T-helper 2 cell treated with Interferon-gamma antibody and Interleukin-4, amounts not matched to agents 5 μg/mL and 100 μg/mL, for 36 hours (primary cell): ENCODE measurements at regions not wholly inside any gene's neighbourhood (a gene's known extent, or its start where the extent isn't known, plus 50 kb on each side); places are given as distances from the start of the nearest gene placed in this dataset.

Source experiments
- DNase-seq: peaks from one replicate; pipeline ENCODE4 v3.0.0; 2021; ENCODE audit warnings: low spot score
- H3K27ac Mint-ChIP-seq: one replicate; pipeline ENCODE4 v1.8.0; 2021; ENCODE audit warnings: mild to moderate bottlenecking, mixed read lengths
- H3K27me3 Mint-ChIP-seq: one replicate; pipeline ENCODE4 v1.8.0; 2021; ENCODE audit warnings: low read depth, mixed read lengths
- H3K36me3 Mint-ChIP-seq: one replicate; pipeline ENCODE4 v1.8.0; 2021; ENCODE audit warnings: low read depth, mixed read lengths
- H3K4me1 Mint-ChIP-seq: one replicate; pipeline ENCODE4 v1.8.0; 2021; ENCODE audit warnings: low read depth, mixed read lengths
- H3K4me3 Mint-ChIP-seq: one replicate; pipeline ENCODE4 v1.8.0; 2022; ENCODE audit warnings: mild to moderate bottlenecking, moderate library complexity, mixed read lengths
- H3K9me3 Mint-ChIP-seq: one replicate; pipeline ENCODE4 v1.8.0; 2021; ENCODE audit warnings: mixed read lengths

DNA sequence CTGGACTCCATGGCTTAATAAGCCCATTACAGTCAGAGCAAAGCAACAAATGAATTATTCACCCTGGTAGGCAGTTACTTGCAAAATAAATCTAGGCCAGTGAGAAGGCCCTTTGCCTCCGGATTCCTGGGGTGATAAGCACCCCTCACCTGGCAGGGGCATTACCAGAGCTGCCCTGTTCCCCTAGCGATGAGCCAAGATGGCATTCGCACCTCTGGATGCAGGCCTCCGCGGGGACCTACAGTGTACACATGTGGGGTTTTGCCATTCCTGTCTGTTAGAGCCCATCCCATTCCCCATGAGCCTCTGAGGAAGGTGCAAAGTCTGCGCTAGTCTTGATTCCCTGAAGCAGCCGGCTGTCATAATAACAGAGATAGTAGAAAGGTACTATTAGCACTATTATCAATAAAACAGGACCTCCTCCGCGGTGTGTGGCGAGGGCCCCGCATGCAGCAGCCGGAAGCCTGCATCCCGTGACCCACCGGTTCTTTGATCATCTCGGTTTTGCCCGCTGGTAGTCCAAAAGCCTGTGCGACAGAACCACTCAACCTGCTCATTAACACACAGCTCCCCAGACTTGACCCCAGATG, 344.3 kb downstream of the BRD1 start:
- no peaks in the 10 kb centered on the region for H3K4me1 Mint-ChIP-seq
- DNase-seq: no peak
- H3K27me3 Mint-ChIP-seq: peaks cover 4% of the 10 kb centered on the region
- H3K4me3 Mint-ChIP-seq: no peak overlapping the region
- H3K9me3 Mint-ChIP-seq: no peaks in the 10 kb centered on the region
- no peaks in the 10 kb centered on the region for H3K36me3 Mint-ChIP-seq
- no peak overlapping the region for H3K27ac Mint-ChIP-seq

DNA sequence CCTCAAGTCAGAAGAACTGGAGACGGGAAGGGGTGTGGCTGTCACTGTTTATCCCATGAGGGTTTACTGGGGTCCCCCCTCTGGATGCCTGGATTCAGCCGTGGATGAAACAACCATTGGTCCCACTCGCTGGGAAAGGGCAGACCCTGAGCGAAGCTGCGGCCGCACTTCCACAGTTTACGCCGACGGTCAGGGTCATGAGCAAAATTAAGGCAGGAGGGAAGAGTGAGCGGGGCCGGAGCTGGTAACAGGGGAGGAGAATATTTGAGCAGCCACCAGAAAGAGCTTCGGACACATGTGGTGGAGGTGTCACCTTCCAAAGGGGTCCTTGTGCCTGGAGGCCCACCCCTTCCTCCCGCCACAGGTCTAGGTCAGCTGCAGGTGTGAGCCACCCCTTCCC, 344.9 kb downstream of the BRD1 start:
- Mint-ChIP-seq H3K36me3 (no peaks in the 10 kb centered on the region), H3K27me3 (peaks cover 4% of the 10 kb centered on the region), H3K4me3 (no peak overlapping the region), H3K4me1 (no peaks in the 10 kb centered on the region), H3K9me3 (no peaks in the 10 kb centered on the region), H3K27ac (no peak overlapping the region)
- DNase-seq: no peak

DNA sequence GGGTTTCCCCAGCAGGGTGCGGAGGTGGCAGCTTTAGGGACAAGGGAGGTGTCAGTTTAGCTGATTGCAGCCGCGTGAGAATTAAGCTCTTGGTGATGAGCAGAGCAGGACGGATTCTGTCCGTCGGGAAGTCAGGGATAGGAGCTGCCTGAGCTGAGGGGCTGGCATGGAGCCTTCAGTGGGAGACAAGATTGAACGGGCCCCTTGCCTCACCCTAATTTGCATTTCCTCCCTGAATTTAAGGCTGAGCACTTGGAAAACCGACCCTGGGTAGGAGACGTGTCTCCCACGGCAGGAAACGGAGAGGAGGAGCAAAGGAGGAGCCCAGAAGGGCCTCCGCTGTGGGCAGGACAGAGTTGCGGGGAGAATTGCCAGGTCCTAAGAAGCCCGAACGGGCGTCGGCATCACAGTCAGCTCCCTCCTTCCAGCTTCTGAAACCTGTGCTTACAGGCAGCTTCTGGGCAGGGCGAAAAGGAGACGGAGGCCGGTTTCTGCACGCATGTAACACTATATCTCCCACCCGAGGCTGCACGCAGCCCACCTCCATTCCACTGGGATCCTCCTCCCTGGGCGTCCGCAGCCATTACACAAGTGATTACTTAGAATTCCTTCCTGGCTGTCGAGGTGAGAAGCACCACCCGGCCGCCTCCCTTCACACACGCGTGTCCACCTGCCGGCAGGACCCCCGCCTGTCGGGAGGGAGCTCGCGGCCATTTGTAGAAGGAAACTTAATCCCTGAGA, 345.8 kb downstream of the BRD1 start:
- Mint-ChIP-seq H3K36me3 (peaks cover 1% of the 10 kb centered on the region), H3K9me3 (peaks cover 4% of the 10 kb centered on the region), H3K4me1 (no peaks in the 10 kb centered on the region), H3K27ac (no peak overlapping the region), H3K27me3 (peaks cover 4% of the 10 kb centered on the region), H3K4me3 (no peak overlapping the region)
- no peak for DNase-seq

DNA sequence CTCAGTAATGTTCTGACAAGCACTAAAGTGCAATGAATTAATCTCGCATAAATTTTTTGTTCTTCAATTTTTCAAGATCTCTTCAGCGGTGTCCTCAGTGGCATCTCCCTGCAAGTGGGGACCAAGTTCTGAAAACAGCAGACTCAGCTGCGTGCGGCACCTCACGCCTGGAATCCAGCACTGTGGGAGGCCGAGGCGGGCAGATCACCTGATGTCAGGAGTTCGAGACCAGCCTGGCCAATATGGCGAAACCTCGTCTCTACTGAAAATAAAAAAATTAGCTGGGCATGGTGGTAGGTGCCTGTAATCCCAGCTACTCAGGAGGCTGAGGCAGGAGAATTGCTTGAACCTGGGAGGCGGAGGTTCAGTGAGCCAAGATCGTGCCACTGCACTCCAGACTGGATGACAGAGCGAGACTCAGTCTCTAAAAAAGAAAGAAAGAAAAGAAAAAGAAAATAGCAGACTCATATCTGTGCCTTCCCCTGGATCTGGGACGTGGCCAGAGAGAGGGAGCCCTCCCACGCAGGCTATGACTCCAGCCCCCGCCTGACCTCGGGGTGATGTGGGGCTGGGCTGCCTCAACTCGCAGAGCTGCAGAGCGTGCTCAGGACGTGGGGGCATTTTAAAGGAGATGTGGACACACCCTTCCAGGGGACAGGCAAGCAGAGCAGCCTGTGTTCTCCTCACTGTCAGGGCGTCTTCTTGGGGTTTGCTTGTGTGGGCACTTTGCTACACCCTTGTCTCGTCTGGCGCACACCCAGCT, 346.6 kb downstream of the BRD1 start:
- Mint-ChIP-seq H3K27me3 (peaks cover 4% of the 10 kb centered on the region), H3K4me1 (no peaks in the 10 kb centered on the region), H3K36me3 (peaks cover 5% of the 10 kb centered on the region), H3K9me3 (peaks cover 11% of the 10 kb centered on the region), H3K4me3 (no peak overlapping the region), H3K27ac (no peak overlapping the region)
- DNase-seq: no peak

DNA sequence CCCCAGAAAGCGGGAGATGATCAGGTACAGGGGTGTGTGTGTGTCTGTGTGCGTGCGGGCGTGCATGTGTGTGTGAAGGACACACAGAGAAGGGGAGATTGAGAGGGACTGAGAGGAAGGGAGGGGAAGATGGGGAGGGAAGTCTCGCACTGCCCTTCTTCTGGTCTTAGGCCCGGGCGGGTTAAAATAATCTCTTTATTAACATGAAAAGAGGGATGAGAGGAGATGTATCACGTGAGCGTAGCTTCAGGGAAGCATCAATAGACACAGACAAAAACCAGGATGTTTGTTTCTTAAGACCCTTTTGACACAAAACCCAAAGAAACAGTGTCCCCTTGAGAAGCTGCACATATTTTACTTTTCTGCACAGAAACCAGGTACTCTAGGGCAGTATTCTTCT, 347.3 kb downstream of the BRD1 start:
- no peak overlapping the region for H3K27ac Mint-ChIP-seq

DNA sequence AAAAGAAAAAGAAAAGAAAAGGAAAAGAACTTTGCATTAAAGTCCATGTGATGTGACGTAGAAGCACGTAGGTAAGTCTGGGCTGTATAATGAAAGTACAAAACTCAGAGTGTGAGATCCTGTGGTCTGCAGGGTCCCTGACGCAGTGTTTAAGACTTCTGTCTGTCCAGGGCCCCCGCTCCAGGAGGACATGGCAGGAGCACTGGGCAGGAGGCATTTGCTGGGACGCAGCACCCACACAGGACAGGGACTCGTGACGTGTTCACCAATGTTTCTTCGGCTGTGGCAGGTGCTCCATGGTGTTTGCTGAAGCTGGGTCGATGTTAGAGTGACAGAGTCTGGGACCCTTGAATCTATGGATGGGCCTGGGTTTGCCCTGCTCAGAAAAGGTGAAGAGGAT, 348.1 kb downstream of the BRD1 start:
- no peak overlapping the region for H3K4me3 Mint-ChIP-seq
- peaks cover 4% of the 10 kb centered on the region for H3K27me3 Mint-ChIP-seq
- peaks cover 5% of the 10 kb centered on the region for H3K36me3 Mint-ChIP-seq
- no peak overlapping the region for H3K27ac Mint-ChIP-seq
- no peak for DNase-seq
- H3K9me3 Mint-ChIP-seq: peaks cover 12% of the 10 kb centered on the region
- no peaks in the 10 kb centered on the region for H3K4me1 Mint-ChIP-seq

More for the DNA sequence above, 347.3 kb downstream of the BRD1 start:
- Mint-ChIP-seq H3K4me3 (no peak overlapping the region), H3K4me1 (no peaks in the 10 kb centered on the region), H3K9me3 (peaks cover 12% of the 10 kb centered on the region), H3K27me3 (peaks cover 4% of the 10 kb centered on the region), H3K36me3 (peaks cover 5% of the 10 kb centered on the region)
- DNase-seq: no peak

DNA sequence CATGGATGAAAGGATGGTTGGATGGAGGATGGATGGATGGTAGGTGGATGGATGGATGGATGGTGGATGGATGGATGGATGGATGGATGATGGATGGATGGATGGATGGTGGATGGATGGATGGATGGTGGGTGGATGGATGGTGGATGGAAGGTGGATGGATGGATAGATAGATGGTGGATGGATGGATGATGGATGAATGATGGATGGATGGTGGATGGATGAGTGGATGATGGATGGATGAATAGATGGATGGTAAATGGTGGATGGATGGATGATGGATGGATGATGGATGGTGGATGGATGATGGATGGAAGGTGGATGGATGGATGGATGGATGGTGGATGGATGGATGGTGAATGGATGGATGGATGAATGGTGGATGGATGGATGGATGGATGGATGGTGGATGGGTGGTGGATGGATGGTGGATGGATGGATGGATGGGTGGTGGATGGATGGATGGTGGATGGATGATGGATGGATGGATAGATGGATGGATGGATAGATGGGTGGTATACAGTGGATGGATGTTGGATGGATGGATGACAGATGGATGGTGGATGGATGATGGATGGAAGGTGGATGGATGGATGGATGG, 350.8 kb downstream of the BRD1 start:
- no peak for DNase-seq
- H3K4me3 Mint-ChIP-seq: no peak overlapping the region
- H3K36me3 Mint-ChIP-seq: peaks cover 5% of the 10 kb centered on the region
- H3K27ac Mint-ChIP-seq: no peak overlapping the region
- H3K27me3 Mint-ChIP-seq: peaks cover 4% of the 10 kb centered on the region
- H3K9me3 Mint-ChIP-seq: peaks cover 12% of the 10 kb centered on the region
- H3K4me1 Mint-ChIP-seq: no peaks in the 10 kb centered on the region

DNA sequence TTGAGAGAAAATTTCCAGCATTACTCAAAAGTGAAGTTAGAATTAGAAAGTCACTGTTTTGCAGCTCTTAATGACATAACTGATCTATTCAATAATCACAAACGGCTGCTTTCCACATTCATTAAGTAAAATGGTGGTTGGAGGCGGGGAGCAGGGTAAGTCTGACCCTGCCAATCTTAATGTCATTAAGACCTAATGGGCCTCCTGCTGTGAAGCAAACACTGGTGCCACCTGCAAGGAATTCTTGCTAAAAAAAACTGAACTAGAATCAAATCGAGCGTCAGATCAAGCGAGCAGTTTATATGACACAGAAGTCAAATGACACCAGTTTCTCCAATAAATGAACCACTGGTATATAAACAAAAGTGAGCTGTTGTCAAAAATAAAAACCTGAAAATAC, 351.5 kb downstream of the BRD1 start:
- H3K27me3 Mint-ChIP-seq: no peaks in the 10 kb centered on the region
- no peak overlapping the region for H3K27ac Mint-ChIP-seq
- H3K9me3 Mint-ChIP-seq: peaks cover 12% of the 10 kb centered on the region
- no peak overlapping the region for H3K4me3 Mint-ChIP-seq
- no peaks in the 10 kb centered on the region for H3K4me1 Mint-ChIP-seq
- H3K36me3 Mint-ChIP-seq: peaks cover 5% of the 10 kb centered on the region
- no peak for DNase-seq

DNA sequence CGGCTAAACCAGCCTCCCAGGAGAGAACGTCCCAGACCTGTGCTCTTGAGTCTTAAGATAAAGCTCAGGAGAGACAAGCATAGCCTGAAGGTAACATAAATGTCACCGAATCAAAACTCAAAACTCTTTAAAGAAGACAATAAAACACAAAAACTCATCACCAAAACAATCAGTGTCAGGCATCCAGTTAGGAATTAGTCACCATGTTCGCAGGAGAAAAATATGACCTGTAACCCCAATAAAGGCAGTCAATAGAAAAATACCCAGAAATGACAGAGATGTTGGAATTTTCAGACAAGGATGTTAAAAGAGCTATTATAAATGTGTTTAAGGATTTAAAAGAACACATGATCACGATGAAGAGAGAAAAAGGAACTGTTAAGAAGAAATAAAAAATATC, 352.4 kb downstream of the BRD1 start:
- Mint-ChIP-seq H3K9me3 (peaks cover 12% of the 10 kb centered on the region), H3K4me3 (no peak overlapping the region), H3K4me1 (no peaks in the 10 kb centered on the region), H3K36me3 (peaks cover 5% of the 10 kb centered on the region), H3K27ac (no peak overlapping the region), H3K27me3 (no peaks in the 10 kb centered on the region)
- DNase-seq: no peak

DNA sequence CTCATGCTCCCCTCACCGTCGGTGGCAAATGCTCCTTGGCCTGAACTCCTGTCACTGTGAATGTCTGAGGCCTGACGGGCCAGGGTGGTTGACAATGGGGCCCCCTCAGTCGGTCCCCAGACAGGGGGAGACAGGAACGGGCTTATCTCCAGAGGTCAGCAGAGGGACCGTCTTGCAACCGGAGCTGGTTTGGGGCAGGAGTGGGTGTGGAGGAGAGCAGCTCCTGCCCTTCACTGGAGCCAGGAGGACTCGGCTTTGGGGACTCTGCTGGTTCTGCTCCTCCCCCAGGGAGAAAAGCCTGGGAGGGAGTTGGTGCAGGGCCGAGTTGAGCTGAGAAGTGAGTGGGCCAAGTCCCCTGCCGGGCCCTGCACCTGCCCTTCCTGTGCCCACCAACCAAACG, 354.4 kb downstream of the BRD1 start:
- no peaks in the 10 kb centered on the region for H3K27me3 Mint-ChIP-seq
- no peak overlapping the region for H3K27ac Mint-ChIP-seq

DNA sequence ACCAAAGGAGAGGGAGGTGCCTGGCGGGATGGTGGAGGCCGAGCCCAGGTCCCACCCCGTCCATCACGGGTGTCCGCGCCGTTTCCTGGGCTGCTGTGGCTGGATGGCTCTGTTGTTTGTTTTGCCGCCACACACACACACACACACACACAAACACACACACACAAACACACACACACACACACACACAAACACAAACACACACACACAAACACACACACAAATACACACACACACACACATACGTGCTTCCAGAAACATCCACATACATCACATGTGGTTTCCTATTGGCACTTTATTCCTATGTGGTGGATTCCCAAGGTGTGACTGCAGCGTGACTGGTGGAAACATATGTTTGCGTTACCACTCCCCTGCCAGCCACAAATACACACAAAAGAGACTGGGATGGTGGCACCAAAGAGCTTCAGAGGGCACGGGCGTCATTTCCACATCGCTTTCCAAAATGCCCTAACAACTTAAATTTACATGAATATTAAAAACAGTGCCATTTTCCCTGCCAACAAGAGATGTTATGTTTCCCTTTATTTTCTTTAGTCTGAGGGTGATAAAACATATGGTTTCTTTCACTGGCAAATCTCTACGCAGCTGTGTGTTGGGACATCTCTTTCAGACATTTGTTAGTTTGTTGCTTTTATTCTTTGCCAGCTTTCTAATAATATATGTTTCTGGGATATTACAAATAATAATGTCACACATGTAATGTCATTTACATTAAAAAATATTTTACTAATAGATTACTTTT, 356.8 kb downstream of the BRD1 start:
- Mint-ChIP-seq H3K27me3 (no peaks in the 10 kb centered on the region), H3K4me1 (no peaks in the 10 kb centered on the region), H3K27ac (no peak overlapping the region), H3K9me3 (no peaks in the 10 kb centered on the region), H3K4me3 (no peak overlapping the region), H3K36me3 (no peaks in the 10 kb centered on the region)
- DNase-seq: no peak

More for the DNA sequence above, 354.4 kb downstream of the BRD1 start:
- Mint-ChIP-seq H3K36me3 (peaks cover 5% of the 10 kb centered on the region), H3K9me3 (peaks cover 12% of the 10 kb centered on the region), H3K4me1 (no peaks in the 10 kb centered on the region), H3K4me3 (no peak overlapping the region)
- no peak for DNase-seq

DNA sequence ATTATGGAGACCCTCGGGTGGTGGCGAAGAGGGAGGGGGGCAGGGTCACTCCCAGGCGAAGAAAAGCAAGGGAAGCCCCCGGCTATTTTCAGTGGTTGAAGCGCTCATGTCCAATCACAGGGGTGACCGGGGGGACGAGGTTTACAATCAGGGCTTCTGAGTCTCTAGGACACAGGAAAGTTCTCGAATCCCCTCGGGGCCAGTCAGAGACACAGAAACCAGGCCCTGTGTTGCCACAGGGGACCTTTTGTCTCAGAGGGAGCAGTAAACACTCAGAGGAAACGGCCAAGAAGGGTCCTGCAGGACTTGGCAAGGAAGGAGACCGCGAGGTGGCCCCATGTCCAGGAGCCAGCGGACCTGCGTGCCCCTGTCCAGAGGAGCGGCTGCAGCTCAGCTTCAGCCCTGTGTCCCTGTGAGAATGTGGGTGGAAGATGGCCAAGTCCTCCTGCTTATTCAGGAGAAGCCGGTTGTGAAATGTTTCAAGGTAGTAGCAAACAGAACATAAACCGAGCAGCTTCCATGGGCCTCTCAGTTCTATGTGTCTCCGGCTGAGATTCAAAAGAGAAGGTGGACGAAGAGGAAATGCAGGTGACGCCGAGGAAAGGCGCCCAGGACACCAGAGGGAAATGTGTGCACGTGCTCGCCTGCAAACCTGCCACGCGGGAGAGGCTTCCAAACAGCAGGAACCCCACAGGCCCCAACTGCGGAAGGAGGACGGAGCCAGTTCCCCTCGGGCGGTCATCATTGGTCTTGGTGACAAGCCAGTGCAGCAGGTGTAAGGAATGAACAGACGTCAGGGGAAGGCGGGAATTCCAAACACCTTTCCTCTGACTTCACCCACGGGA, 357.6 kb downstream of the BRD1 start:
- no peaks in the 10 kb centered on the region for H3K4me1 Mint-ChIP-seq
- no peaks in the 10 kb centered on the region for H3K9me3 Mint-ChIP-seq
- H3K27me3 Mint-ChIP-seq: no peaks in the 10 kb centered on the region
- DNase-seq: no peak
- H3K4me3 Mint-ChIP-seq: no peak overlapping the region
- no peaks in the 10 kb centered on the region for H3K36me3 Mint-ChIP-seq
- no peak overlapping the region for H3K27ac Mint-ChIP-seq
